B cell (primary cell): ENCODE measurements at regions not wholly inside any gene's neighbourhood (a gene's known extent, or its start where the extent isn't known, plus 50 kb on each side); places are given as distances from the start of the nearest gene placed in this dataset.

Experiments used
- ATAC-seq: fragments of 200-7000 bp; cut with Tn5 transposase; one replicate; pipeline ENCODE4 v1.10.0; 2021; ENCODE audit warnings: low read depth, mild to moderate bottlenecking, moderate number of reproducible peaks, moderate library complexity
- CTCF ChIA-PET: fragments of 350-600 bp; sonication (Branson Sonifier 250); formaldehyde crosslinking; loops from one replicate; lab custom pipeline; 2021; ENCODE audit warnings: antibody characterized with exemption, inconsistent platforms; lab: Charles Lee
- POLR2A ChIA-PET: fragments of 350-600 bp; sonication (Branson Sonifier 250); formaldehyde crosslinking; loops from one replicate; lab custom pipeline; 2021; ENCODE audit warnings: antibody characterized with exemption; lab: Charles Lee
- DNase-seq: peaks from one replicate; pipeline ENCODE4 v3.0.0; 2013
- H2AFZ ChIP-seq: 2 replicates; pipeline ENCODE4 v1.6.1; 2012; ENCODE audit warnings: mild to moderate bottlenecking, low read depth, low read length; ENCODE audit not compliant: insufficient read depth, poor library complexity, severe bottlenecking
- H3K27ac ChIP-seq, 2 donors: 1 replicate in 1 of 2; 2 replicates in 1 of 2; pipeline ENCODE4 v1.5.1; 2012 to 2013; ENCODE audit warnings: low read length in 2 of 2, mild to moderate bottlenecking in 2 of 2, moderate library complexity in 1 of 2
- H3K27me3 ChIP-seq, 4 experiments: fragments of 200-600 bp in 1 of 4; sonication (generic) in 1 of 4; replicated peaks in 1 of 4; 1 replicate in 2 of 4; 2 replicates in 2 of 4; pipeline versions ENCODE4 v1.6.1 to v1.7.0; 2013 to 2016; ENCODE audit warnings: low read length in 3 of 4, mild to moderate bottlenecking in 2 of 4, mixed read lengths in 1 of 4, moderate library complexity in 1 of 4; ENCODE audit not compliant: insufficient read depth in 4 of 4, control insufficient read depth in 3 of 4; ENCODE audit errors: control extremely low read depth in 1 of 4
- H3K36me3 ChIP-seq, 2 experiments: replicated peaks in 1 of 2; 1 replicate in 1 of 2; 2 replicates in 1 of 2; pipeline versions ENCODE4 v1.6.1 to v1.7.1; 2013; ENCODE audit warnings: low read length in 1 of 2; ENCODE audit not compliant: insufficient read depth in 2 of 2, control insufficient read depth in 1 of 2; ENCODE audit errors: control extremely low read depth in 1 of 2, extremely low read depth in 1 of 2
- H3K4me1 ChIP-seq, 2 donors: fragments of 200-600 bp in 1 of 2; sonication (generic) in 1 of 2; 1 replicate in 1 of 2; 2 replicates in 1 of 2; pipeline versions ENCODE4 v1.5.1 to v1.6.1; 2013 to 2017; ENCODE audit warnings: low read length in 2 of 2; ENCODE audit not compliant: control insufficient read depth in 2 of 2, insufficient read depth in 2 of 2
- H3K4me2 ChIP-seq: replicated peaks from 2 replicates; pipeline ENCODE3; 2012; ENCODE audit warnings: mild to moderate bottlenecking, low read depth, low read length; ENCODE audit not compliant: poor library complexity, severe bottlenecking
- H3K4me3 ChIP-seq, 5 experiments: fragments of 200-600 bp in 1 of 5; sonication (generic) in 1 of 5; 1 replicate in 3 of 5; 2 replicates in 2 of 5; pipeline versions ENCODE4 v1.5.1 to v1.7.0; 2011 to 2016; ENCODE audit warnings: low read length in 4 of 5, mild to moderate bottlenecking in 4 of 5, low read depth in 2 of 5, control low read depth in 1 of 5, moderate library complexity in 1 of 5; ENCODE audit not compliant: insufficient read depth in 1 of 5; ENCODE audit errors: control extremely low read depth in 1 of 5, extremely low read depth in 1 of 5
- H3K79me2 ChIP-seq: fragments of 200-600 bp; sonication (generic); one replicate; pipeline ENCODE4 v1.6.0; 2016; ENCODE audit warnings: low read length; ENCODE audit not compliant: control insufficient read depth, insufficient read depth
- H3K9ac ChIP-seq: fragments of 200-600 bp; sonication (generic); 2 replicates; pipeline ENCODE4 v1.6.1; 2017; ENCODE audit warnings: mild to moderate bottlenecking, low read length, moderate library complexity
- H3K9me3 ChIP-seq, 3 donors: one replicate each; pipeline versions ENCODE4 v1.6.1 to v1.7.1; 2013; ENCODE audit warnings: low read length in 2 of 3; ENCODE audit not compliant: control insufficient read depth in 2 of 3, insufficient read depth in 1 of 3; ENCODE audit errors: control extremely low read depth in 1 of 3
- H4K20me1 ChIP-seq: 2 replicates; pipeline ENCODE4 v1.6.0; 2012; ENCODE audit warnings: mild to moderate bottlenecking, low read length; ENCODE audit not compliant: insufficient read depth, control insufficient read depth, poor library complexity, severe bottlenecking
- H3K27ac Mint-ChIP-seq: one replicate; pipeline ENCODE4 v1.8.0; 2021; ENCODE audit warnings: mixed read lengths
- H3K27me3 Mint-ChIP-seq: one replicate; pipeline ENCODE4 v1.8.0; 2021; ENCODE audit warnings: mixed read lengths
- H3K4me1 Mint-ChIP-seq: one replicate; pipeline ENCODE4 v1.8.0; 2021; ENCODE audit warnings: mixed read lengths
- H3K4me3 Mint-ChIP-seq: one replicate; pipeline ENCODE4 v1.8.0; 2021; ENCODE audit warnings: mixed read lengths
- H3K9me3 Mint-ChIP-seq: one replicate; pipeline ENCODE4 v1.8.0; 2022; ENCODE audit warnings: mixed read lengths; ENCODE audit not compliant: insufficient read depth
- CTCF ChIP-seq: fragments of 200-600 bp; IDR thresholded peaks from one replicate; pipeline ENCODE4 v1.8.0; 2022; ENCODE audit warnings: antibody characterized with exemption, mild to moderate bottlenecking
- EZH2 ChIP-seq: IDR thresholded peaks from 2 replicates; pipeline ENCODE4 v1.6.1; 2012; ENCODE audit warnings: borderline replicate concordance, low read depth, mild to moderate bottlenecking, moderate library complexity, low read length; ENCODE audit not compliant: insufficient read depth, poor library complexity, severe bottlenecking
- WGBS: methylation state at CpG from one replicate; pipeline ENCODE4 v1.1.5; 2013; ENCODE audit warnings: missing lambda C conversion rate; ENCODE audit not compliant: insufficient coverage; 5-methylcytosine and 5-hydroxymethylcytosine counted together
- intact Hi-C: fragments of 100-400 bp; cut with micrococcal nuclease; formaldehyde crosslinking; loops from one replicate; pipeline ENCODE4 v1.10.0; 2022

GRCh38 chr20:53867741-53868351 is 202.5 kb downstream of the BCAS1 start:
- H3K27me3 ChIP-seq = no peaks in the 10 kb centered on the region
- H3K4me1 ChIP-seq = peaks cover 60 to 62% of the 10 kb centered on the region in 2 donors
- H3K4me2 ChIP-seq = peak overlapping the region; percentile 64
- H2AFZ ChIP-seq = peak overlapping the region; percentile 76
- no peaks in the 10 kb centered on the region for H4K20me1 ChIP-seq
- Mint-ChIP-seq H3K9me3 (no peaks in the 10 kb centered on the region), H3K4me1 (peaks cover 65% of the 10 kb centered on the region), H3K27ac (peak overlapping the region; percentile 95), H3K4me3 (peak overlapping the region; percentile 66), H3K27me3 (no peaks in the 10 kb centered on the region)
- no peak for TF ChIP-seq EZH2
- TF ChIP-seq CTCF = no peak
- CTCF ChIA-PET = interaction anchor here (0.5 to 3.5 kb wide), 4 partner anchors 25 to 72 kb away, joined by 3 to 19 read pairs (median 3); no protein-coding TSS in a partner anchor
- peak; percentile 31 for DNase-seq
- 79% methylated on average over 3 of the region's 6 CpGs for WGBS
- H3K9ac ChIP-seq = peak overlapping the region; percentile 46
- no peak for ATAC-seq
- H3K36me3 ChIP-seq = no peaks in the 10 kb centered on the region
- POLR2A ChIA-PET = interaction anchor here (1.1 kb wide), 1 partner anchor 274 kb away, joined by 3 read pairs; the partner anchor contains the start of gene ZNF217
- intact Hi-C loops = loop anchor here (2.0 to 5.0 kb wide), 6 partner anchors 21 to 226 kb away; no protein-coding TSS in a partner anchor
- no peaks in the 10 kb centered on the region for H3K79me2 ChIP-seq
- H3K9me3 ChIP-seq = no peaks in the 10 kb centered on the region
- H3K4me3 ChIP-seq = peak overlapping the region in 1 of 5 experiments; percentile 43
- H3K27ac ChIP-seq = peak overlapping the region; percentile 72 to 86
